ENCODE measurements at regions not wholly inside any gene's neighbourhood (a gene's known extent, or its start where the extent isn't known, plus 50 kb on each side); places are given as distances from the start of the nearest gene placed in this dataset.

DNA sequence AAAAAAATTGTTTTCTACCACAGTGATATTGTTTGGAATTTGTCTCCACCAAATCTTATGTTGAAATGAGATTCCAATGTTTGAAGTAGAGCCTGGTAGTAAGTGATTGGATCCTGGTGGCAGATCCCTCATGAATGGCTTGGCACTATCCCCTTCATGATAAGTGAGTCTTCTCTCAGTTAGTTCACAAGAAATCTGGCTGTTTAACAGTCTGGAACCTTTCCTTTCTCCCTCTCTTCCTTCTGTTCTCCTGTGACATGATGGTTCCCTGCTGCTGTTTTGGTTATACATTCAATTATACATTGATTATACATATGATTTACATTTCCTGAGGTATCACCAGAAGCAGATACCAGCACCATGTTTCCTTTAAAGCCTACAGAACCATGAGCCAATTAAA, 442.2 kb downstream of the SLC6A15 start:
- Histone ChIP-seq H3K4me3 (ENCODE audit: low read depth in 1 of 3, low read length in 3 of 3) (no peak overlapping the region), H3K9me3 (ENCODE audit: control insufficient read depth in 4 of 4, low read length in 3 of 4) (no peaks in the 10 kb centered on the region), H3K36me3 (ENCODE audit: control insufficient read depth in 4 of 4, insufficient read depth in 3 of 4, low read depth in 1 of 4, low read length in 3 of 4) (no peaks in the 10 kb centered on the region), H3K4me1 (ENCODE audit: control insufficient read depth in 4 of 4, insufficient read depth in 4 of 4, low read length in 3 of 4) (no peaks in the 10 kb centered on the region), H3K27me3 (ENCODE audit: control insufficient read depth in 4 of 4, insufficient read depth in 4 of 4, low read length in 3 of 4) (no peaks in the 10 kb centered on the region), H3K9ac (ENCODE audit: low read depth in 1 of 2, low read length in 2 of 2) (no peak overlapping the region), H3K27ac (ENCODE audit: low read depth in 1 of 2, low read length in 2 of 2) (no peak overlapping the region)
- TF ChIP-seq TAF1 (conservative IDR thresholded peaks at IDR 0.05) = no peak
- TF ChIP-seq HNF4G (IDR thresholded peaks at IDR 0.05) = no peak
- no peak for TF ChIP-seq NR2F2 (IDR thresholded peaks at IDR 0.05)
- no peak for TF ChIP-seq EGR1 (IDR thresholded peaks at IDR 0.05; ENCODE audit: low read depth in 2 of 2)
- TF ChIP-seq, protein P1, sequence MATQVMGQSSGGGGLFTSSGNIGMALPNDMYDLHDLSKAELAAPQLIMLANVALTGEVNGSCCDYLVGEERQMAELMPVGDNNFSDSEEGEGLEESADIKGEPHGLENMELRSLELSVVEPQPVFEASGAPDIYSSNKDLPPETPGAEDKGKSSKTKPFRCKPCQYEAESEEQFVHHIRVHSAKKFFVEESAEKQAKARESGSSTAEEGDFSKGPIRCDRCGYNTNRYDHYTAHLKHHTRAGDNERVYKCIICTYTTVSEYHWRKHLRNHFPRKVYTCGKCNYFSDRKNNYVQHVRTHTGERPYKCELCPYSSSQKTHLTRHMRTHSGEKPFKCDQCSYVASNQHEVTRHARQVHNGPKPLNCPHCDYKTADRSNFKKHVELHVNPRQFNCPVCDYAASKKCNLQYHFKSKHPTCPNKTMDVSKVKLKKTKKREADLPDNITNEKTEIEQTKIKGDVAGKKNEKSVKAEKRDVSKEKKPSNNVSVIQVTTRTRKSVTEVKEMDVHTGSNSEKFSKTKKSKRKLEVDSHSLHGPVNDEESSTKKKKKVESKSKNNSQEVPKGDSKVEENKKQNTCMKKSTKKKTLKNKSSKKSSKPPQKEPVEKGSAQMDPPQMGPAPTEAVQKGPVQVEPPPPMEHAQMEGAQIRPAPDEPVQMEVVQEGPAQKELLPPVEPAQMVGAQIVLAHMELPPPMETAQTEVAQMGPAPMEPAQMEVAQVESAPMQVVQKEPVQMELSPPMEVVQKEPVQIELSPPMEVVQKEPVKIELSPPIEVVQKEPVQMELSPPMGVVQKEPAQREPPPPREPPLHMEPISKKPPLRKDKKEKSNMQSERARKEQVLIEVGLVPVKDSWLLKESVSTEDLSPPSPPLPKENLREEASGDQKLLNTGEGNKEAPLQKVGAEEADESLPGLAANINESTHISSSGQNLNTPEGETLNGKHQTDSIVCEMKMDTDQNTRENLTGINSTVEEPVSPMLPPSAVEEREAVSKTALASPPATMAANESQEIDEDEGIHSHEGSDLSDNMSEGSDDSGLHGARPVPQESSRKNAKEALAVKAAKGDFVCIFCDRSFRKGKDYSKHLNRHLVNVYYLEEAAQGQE (IDR thresholded peaks at IDR 0.05) = no peak
- TF ChIP-seq, protein P2, sequence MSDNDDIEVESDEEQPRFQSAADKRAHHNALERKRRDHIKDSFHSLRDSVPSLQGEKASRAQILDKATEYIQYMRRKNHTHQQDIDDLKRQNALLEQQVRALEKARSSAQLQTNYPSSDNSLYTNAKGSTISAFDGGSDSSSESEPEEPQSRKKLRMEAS (IDR thresholded peaks at IDR 0.05) = no peak
- no peak for TF ChIP-seq SP1 (IDR thresholded peaks at IDR 0.05)
- TF ChIP-seq RAD21 (IDR thresholded peaks at IDR 0.05) = no peak
- TF ChIP-seq, protein P3, sequence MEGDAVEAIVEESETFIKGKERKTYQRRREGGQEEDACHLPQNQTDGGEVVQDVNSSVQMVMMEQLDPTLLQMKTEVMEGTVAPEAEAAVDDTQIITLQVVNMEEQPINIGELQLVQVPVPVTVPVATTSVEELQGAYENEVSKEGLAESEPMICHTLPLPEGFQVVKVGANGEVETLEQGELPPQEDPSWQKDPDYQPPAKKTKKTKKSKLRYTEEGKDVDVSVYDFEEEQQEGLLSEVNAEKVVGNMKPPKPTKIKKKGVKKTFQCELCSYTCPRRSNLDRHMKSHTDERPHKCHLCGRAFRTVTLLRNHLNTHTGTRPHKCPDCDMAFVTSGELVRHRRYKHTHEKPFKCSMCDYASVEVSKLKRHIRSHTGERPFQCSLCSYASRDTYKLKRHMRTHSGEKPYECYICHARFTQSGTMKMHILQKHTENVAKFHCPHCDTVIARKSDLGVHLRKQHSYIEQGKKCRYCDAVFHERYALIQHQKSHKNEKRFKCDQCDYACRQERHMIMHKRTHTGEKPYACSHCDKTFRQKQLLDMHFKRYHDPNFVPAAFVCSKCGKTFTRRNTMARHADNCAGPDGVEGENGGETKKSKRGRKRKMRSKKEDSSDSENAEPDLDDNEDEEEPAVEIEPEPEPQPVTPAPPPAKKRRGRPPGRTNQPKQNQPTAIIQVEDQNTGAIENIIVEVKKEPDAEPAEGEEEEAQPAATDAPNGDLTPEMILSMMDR (IDR thresholded peaks at IDR 0.05; ENCODE audit: low read depth, low read length, missing input control) = no peak
- TF ChIP-seq, protein P4, sequence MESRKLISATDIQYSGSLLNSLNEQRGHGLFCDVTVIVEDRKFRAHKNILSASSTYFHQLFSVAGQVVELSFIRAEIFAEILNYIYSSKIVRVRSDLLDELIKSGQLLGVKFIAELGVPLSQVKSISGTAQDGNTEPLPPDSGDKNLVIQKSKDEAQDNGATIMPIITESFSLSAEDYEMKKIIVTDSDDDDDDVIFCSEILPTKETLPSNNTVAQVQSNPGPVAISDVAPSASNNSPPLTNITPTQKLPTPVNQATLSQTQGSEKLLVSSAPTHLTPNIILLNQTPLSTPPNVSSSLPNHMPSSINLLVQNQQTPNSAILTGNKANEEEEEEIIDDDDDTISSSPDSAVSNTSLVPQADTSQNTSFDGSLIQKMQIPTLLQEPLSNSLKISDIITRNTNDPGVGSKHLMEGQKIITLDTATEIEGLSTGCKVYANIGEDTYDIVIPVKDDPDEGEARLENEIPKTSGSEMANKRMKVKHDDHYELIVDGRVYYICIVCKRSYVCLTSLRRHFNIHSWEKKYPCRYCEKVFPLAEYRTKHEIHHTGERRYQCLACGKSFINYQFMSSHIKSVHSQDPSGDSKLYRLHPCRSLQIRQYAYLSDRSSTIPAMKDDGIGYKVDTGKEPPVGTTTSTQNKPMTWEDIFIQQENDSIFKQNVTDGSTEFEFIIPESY (IDR thresholded peaks at IDR 0.05) = no peak
- TF ChIP-seq, protein P5, sequence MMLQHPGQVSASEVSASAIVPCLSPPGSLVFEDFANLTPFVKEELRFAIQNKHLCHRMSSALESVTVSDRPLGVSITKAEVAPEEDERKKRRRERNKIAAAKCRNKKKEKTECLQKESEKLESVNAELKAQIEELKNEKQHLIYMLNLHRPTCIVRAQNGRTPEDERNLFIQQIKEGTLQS (IDR thresholded peaks at IDR 0.05) = no peak
- no peak for TF ChIP-seq FOXA1 (IDR thresholded peaks at IDR 0.05)
- TF ChIP-seq JUND (IDR thresholded peaks at IDR 0.05) = no peak
- TF ChIP-seq YY1 (IDR thresholded peaks at IDR 0.05) = no peak
- no peak for TF ChIP-seq FOXA2 (IDR thresholded peaks at IDR 0.05)
- TF ChIP-seq RXRA (IDR thresholded peaks at IDR 0.05) = no peak
- no peak for TF ChIP-seq GABPA (IDR thresholded peaks at IDR 0.05 in 1 of 2, conservative IDR thresholded peaks at IDR 0.05 in 1 of 2)
- DNase-seq (ENCODE audit: low spot score) = no peak

DNA sequence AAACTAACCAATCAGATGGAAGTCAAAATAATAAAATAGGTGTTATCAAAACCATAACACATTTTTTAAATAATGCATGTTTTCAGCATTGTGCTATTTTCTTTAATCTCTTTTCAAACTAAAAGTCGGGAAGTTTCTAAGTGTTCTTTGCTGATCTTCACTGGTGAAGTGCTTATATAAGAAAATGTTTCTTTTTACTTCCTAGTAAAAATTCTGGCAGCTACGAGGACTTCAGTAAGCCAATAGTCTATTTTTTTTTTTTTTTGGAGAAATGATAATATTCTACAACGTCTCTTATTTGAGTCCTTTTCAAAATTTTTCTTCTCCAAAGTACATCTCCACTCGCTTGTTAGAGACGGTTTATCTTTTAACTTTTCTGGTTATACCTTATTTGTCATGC, 448.0 kb downstream of the SLC6A15 start:
- Histone ChIP-seq H3K4me1 (ENCODE audit: control insufficient read depth in 4 of 4, insufficient read depth in 4 of 4, low read length in 3 of 4) (no peaks in the 10 kb centered on the region), H3K27ac (ENCODE audit: low read depth in 1 of 2, low read length in 2 of 2) (no peak overlapping the region), H3K9ac (ENCODE audit: low read depth in 1 of 2, low read length in 2 of 2) (no peak overlapping the region), H3K4me3 (ENCODE audit: low read depth in 1 of 3, low read length in 3 of 3) (no peak overlapping the region), H3K27me3 (ENCODE audit: control insufficient read depth in 4 of 4, insufficient read depth in 4 of 4, low read length in 3 of 4) (no peaks in the 10 kb centered on the region), H3K9me3 (ENCODE audit: control insufficient read depth in 4 of 4, low read length in 3 of 4) (no peaks in the 10 kb centered on the region), H3K36me3 (ENCODE audit: control insufficient read depth in 4 of 4, insufficient read depth in 3 of 4, low read depth in 1 of 4, low read length in 3 of 4) (no peaks in the 10 kb centered on the region)
- no peak for DNase-seq (ENCODE audit: low spot score)
- WGBS = 54% methylated on average over 5 of the region's 5 CpGs
- TF ChIP-seq, protein P2 (IDR thresholded peaks at IDR 0.05) = no peak
- TF ChIP-seq NR2F2 (IDR thresholded peaks at IDR 0.05) = no peak
- no peak for TF ChIP-seq YY1 (IDR thresholded peaks at IDR 0.05)
- TF ChIP-seq SP1 (IDR thresholded peaks at IDR 0.05) = no peak
- TF ChIP-seq TAF1 (conservative IDR thresholded peaks at IDR 0.05) = no peak
- TF ChIP-seq, protein P5 (IDR thresholded peaks at IDR 0.05) = no peak
- TF ChIP-seq, protein P1 (IDR thresholded peaks at IDR 0.05) = no peak
- TF ChIP-seq, protein P3 (IDR thresholded peaks at IDR 0.05; ENCODE audit: low read depth, low read length, missing input control) = no peak
- no peak for TF ChIP-seq GABPA (IDR thresholded peaks at IDR 0.05 in 1 of 2, conservative IDR thresholded peaks at IDR 0.05 in 1 of 2)
- TF ChIP-seq RXRA (IDR thresholded peaks at IDR 0.05) = no peak
- no peak for TF ChIP-seq FOXA1 (IDR thresholded peaks at IDR 0.05)
- no peak for TF ChIP-seq JUND (IDR thresholded peaks at IDR 0.05)
